PC-9 (cell line): ENCODE measurements at regions not wholly inside any gene's neighbourhood (a gene's known extent, or its start where the extent isn't known, plus 50 kb on each side); places are given as distances from the start of the nearest gene placed in this dataset.

Experiments used
- EZH2 ChIP-seq: fragments of 200-600 bp; sonication (generic); IDR thresholded peaks from 2 replicates; pipeline ENCODE4 v1.8.0; 2017; ENCODE audit warnings: antibody characterized with exemption, low read depth
- TF ChIP-seq, protein P1 (sequence below): fragments of 200-600 bp; sonication (generic); conservative IDR thresholded peaks from 2 replicates; pipeline ENCODE4 v1.6.1; 2017; ENCODE audit warnings: mixed run types, antibody characterized with exemption, mild to moderate bottlenecking, moderate library complexity

DNA sequence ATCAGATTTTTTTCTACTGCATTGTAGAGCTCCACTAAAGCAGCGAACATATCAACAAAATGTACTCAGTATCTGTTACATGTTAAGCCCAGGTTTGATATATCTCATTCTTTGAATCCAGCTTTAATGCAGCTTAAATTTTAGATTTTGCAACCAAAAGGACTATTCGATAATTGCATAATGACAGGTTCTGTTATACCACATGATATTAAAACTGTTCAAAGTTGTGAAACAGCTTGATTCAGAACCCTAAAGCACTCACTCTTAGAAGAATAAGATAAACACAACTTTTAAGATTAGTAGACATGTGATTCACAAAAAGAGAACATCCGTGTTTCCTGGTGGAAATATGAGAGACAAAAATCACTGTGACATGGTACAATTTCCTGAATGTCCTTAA lies 427.9 kb downstream of the CDH11 start:
- TF ChIP-seq, protein P1, sequence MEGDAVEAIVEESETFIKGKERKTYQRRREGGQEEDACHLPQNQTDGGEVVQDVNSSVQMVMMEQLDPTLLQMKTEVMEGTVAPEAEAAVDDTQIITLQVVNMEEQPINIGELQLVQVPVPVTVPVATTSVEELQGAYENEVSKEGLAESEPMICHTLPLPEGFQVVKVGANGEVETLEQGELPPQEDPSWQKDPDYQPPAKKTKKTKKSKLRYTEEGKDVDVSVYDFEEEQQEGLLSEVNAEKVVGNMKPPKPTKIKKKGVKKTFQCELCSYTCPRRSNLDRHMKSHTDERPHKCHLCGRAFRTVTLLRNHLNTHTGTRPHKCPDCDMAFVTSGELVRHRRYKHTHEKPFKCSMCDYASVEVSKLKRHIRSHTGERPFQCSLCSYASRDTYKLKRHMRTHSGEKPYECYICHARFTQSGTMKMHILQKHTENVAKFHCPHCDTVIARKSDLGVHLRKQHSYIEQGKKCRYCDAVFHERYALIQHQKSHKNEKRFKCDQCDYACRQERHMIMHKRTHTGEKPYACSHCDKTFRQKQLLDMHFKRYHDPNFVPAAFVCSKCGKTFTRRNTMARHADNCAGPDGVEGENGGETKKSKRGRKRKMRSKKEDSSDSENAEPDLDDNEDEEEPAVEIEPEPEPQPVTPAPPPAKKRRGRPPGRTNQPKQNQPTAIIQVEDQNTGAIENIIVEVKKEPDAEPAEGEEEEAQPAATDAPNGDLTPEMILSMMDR = no peak
- TF ChIP-seq EZH2 = no peak
